HG03521 (cell line): ENCODE measurements at regions not wholly inside any gene's neighbourhood (a gene's known extent, or its start where the extent isn't known, plus 50 kb on each side); places are given as distances from the start of the nearest gene placed in this dataset.

Experiments used
- ATAC-seq: cut with Tn5 transposase; IDR thresholded peaks from one replicate; pipeline ENCODE4 v1.9.1; 2021; ENCODE audit warnings: mild to moderate bottlenecking, moderate library complexity; ENCODE audit not compliant: unreplicated experiment

DNA sequence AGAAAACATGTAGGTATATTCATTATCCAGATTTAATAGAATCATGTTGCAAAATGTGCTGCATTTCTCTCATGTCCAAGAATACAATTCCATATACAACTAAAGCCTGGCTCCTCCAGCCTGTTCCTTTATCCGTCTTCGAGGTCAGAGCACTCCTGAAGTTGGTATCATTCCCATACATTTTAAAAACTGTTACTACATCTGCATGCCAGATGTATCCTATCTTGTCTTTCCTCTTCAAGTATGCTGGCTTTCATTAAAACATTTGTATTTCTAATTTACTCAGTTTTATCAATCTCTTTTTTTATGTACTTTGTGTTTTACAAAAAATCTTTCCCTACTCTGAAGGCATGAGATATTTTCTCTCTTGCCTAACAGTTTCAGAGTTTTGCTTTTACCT lies 536.6 kb upstream of the USP24 start:
- ATAC-seq: no peak

- no peak for ATAC-seq
Measured at GRCh38 chr1:55750628-55750995, 535.4 kb upstream of the USP24 start.

GRCh38 chr1:55749975-55750627 lies 534.9 kb upstream of the USP24 start:
- ATAC-seq: no peak

- no peak for ATAC-seq
Measured at GRCh38 chr1:55747408-55747841, 532.3 kb upstream of the USP24 start.

DNA sequence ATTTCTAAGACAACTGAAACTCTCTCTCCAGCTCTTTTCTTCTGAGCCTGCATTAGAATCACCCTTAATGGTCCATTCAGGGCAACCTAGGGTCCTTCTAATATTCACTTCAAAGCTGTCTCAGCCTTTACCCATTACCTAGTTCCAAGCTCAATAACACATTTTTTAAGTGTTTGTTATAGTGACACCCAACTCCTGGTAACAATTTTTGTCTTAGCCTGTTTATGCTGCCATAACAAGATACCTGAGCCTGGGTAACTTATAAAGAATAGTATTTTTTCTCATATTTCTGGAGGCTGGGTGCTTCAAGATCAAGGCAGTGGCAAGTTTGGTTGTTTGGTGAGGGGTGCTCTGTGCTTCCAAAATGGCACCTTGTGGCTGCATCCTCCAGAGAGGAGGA lies 531.5 kb upstream of the USP24 start:
- ATAC-seq: no peak

DNA sequence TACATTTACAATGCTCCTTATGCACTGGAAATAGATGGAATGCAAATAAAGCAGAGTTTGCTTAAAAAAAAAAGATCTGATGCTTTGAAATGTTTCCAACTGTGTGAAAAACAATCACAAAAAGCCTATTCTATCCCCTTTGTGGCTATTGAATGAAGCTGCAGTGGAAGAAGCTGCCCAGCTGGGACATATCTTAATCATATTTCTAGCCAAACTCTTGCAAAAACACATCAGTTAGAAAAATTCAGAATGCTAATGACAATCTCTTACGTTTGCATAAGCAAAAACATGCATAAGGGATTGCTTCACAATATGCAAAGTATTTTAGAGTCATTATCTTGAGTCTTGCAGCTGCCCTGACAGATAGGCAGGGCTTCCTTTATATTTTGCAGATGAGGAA lies 526.4 kb upstream of the USP24 start:
- ATAC-seq: no peak

DNA sequence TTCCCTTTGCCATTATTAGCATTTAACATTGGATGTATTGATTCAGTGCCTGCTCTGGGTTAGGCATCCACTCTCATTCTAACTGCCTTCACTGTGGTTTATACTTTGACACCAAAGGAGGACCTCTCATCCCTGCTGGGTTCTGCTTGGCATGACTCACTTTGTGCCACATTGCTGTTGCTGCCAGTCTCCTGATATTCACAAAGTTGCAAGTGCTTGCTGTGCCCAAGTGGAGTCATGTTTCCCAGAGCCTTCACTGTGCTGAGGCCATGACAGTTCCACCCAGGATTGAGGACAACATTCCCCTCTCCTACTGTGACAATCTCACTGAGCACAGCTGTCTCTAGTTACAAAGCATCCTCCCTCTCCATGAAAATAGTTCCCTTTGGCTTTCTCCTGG lies 519.9 kb upstream of the USP24 start:
- no peak for ATAC-seq

DNA sequence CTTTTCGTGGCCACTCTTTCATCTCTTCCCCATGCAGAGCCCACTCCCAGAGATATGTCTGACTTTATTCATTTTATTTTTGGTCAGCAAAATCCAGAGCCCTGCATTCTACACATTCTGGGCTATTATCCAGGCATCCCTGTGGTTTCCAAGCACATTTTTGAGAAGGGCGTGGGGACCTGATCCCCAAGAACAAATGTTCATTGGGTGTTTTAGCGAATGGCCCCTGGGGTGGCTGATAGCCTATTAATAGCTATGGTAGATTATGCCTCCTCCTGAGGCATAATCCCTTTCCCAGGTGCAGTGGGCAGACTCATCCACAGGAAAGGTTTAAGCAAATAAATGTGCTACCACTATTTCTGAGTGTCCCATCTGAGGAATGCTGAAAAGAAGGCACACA lies 511.8 kb upstream of the USP24 start:
- no peak for ATAC-seq

DNA sequence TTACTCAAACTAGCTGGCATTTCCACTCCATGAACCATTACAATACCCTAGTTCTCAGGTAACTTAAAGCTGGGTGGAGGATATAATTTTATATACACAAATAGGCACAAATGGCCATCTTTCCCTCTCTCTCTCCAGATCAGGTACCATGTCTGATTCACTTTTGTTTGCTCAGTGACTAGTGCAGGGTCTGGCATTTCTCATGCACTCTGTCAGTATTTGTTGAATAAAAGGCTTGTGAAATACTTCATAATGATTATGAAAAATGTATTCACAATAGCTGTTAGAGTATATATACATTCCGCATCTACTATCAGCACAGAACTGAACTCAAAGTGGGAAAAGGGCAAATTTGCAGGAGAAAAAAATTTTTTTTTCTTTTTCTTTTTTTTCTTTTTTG lies 510.2 kb upstream of the USP24 start:
- no peak for ATAC-seq

DNA sequence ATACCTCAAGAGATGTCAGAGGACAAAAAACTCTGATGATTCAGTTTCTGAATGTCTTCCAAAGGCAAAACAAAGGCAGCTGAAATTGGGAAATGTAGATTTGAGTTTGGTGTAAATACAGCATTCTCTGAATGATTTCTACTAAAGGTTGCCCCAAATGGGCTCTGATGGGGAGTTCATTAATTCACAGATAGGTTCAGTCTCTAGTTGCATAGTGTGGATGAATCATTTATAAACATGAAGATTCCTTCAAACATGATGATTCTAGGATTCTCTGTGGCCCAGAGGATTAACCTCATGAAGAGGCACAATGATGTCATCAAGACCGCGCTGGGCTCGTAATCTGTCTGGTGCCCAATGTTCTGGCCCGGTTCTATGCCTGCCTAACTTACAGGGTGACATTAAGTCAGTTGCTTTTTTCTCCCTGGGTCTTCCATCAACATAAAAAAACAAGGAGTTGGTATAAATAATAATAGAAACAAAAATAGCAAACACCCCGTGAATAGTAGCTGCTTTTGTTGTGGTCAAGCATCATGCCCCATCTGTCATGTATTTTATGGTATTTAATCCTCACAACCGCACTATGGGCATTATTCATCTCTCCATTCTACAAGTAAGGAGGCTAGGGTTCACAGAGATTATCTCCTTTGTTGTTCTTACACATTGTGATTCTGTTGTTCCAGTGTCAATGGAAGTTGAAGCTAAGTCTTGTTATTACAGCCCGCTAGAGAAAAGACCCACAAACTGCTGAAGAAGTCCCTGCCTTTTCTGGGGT lies 509.6 kb upstream of the USP24 start:
- no peak for ATAC-seq

- ATAC-seq: no peak
Measured at GRCh38 chr1:55723001-55723400, 507.8 kb upstream of the USP24 start.

DNA sequence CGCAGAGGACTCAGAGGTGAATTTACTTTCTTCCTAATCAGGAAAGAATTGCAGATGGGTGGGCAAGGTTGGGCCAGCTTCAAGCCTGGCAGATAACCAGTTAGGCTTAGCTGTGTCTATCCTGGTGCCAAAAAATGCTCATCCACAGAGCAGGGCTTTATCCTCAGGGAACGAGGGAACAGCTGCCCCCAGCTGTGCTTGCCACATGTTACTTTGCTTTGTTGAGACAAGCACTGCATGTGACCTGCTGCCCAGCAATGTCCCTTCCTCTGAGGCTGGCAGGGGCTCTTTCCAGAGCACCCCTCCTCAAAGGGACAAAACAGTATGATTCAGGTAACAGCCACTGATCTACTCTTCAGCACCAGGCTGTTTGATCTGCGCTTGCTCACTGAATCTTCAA lies 505.1 kb upstream of the USP24 start:
- ATAC-seq: no peak

- ATAC-seq: no peak
Measured at GRCh38 chr1:55718758-55719671, 503.9 kb upstream of the USP24 start.

DNA sequence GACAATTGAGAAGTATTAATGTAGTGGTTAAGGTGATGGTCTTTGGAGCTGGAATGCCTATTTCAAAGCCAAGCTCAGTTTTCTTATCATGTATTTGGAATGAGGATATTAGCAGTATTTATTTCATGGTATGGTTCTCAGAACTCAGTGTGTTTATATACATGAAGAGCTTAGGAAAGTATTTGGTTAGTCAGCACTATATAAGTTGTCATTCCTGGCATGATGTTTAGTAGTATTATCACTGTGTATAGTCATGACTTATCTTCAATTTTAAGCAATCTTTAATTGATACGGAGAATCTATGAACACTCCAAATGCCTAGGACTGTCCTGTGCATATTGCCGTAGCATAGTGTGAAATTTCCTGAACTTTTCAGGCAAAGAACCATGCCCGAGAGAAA lies 501.9 kb upstream of the USP24 start:
- ATAC-seq: no peak

DNA sequence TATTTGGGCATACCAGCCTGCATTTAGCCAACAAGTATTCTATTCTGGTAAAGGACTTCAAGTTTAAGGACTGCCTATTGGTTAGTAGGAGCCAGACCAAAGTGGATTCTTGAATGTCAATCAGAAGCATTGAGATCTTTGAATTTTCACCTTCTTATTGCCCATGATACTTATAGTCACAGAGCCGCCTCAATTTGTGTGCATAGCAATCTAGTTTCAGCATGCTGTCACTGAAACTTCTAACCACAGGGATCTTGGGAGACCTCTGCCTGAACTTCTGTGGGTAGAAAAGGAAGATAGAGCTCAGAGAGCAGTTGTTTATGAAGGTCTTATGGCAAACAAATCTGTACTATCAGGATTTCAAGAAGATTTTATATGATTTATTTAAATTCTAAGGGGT lies 501.4 kb upstream of the USP24 start:
- no peak for ATAC-seq

DNA sequence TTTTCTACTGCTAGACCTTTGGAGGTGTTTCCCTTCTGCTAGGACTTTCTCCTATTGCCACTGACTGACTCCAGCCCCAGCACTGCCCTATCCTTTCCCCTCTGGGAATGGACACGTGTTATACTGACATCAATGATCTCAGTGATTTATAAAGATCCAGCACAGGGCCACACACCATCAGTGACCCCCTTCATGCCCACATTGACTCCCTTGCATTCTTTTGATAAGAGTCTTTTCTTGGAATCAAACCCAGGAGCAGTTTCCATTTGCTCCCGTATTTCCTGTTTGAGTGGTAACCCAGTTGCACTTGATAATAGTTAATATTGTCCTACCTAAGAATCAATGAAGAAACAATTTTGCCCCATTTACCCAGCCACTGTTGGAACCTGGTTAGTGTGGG lies 501.0 kb upstream of the USP24 start:
- ATAC-seq: no peak

GRCh38 chr1:55714230-55714629 lies 499.1 kb upstream of the USP24 start:
- ATAC-seq: no peak

DNA sequence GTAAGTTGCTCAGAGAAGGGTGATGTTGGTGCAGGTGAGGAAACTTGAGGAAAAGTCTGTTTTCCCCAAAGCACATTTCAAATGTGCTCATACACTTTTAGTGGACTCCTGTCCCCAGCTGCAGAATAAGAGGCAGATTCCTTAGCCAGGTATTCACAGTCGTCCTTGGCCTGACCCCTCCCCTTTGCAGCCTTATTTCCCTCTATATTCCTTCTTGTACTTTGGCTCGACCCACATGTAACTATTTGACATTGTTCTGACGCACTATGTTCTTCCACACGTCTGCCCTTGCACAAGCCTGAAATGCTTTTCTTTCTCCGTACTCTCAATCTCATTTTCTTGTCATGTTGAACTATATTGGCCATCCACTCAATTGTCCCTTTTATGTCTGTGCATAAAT lies 498.4 kb upstream of the USP24 start:
- no peak for ATAC-seq

GRCh38 chr1:55712148-55712547 lies 497.0 kb upstream of the USP24 start:
- no peak for ATAC-seq

GRCh38 chr1:55708781-55709180 lies 493.6 kb upstream of the USP24 start:
- ATAC-seq: no peak

- ATAC-seq: no peak
Measured at GRCh38 chr1:55707846-55708245, 492.7 kb upstream of the USP24 start.

- no peak for ATAC-seq
Measured at GRCh38 chr1:55707196-55707595, 492.0 kb upstream of the USP24 start.
